ENCODE measurements at regions not wholly inside any gene's neighbourhood (a gene's known extent, or its start where the extent isn't known, plus 50 kb on each side); places are given as distances from the start of the nearest gene placed in this dataset.

DNA sequence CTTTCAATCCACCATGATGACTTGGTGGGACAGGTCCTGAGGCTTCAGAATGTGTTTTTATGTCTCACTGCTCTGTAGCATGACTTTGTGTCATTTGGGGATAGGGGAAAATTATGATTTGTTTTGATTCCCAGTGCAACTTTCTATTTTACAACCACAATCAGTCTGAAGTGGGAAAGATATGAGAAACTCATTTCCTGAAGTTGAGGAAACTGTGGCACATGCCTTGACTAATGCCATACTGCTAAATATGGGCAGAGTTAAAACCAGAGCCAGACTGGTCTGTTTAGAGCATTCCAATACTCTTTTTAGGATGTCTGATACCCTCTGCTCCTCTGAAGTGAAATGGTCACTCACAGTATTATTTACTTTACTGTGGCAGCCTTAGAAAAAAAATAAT is 307.7 kb downstream of the ADRA2A start:
- Histone ChIP-seq H2AK5ac (ENCODE audit: insufficient read length, low read length) (no peak overlapping the region), H3K9ac (ENCODE audit: extremely low read depth, insufficient read length, low read length) (no peak overlapping the region), H4K91ac (ENCODE audit: insufficient read length, low read depth, low read length) (no peak overlapping the region), H2BK20ac (ENCODE audit: low read depth, low read length, poor library complexity, severe bottlenecking) (no peak overlapping the region), H3K9me3 (ENCODE audit: control insufficient read depth, low read depth, low read length) (no peaks in the 10 kb centered on the region), H3K56ac (ENCODE audit: insufficient read length, low read depth, low read length) (no peak overlapping the region), H2BK12ac (ENCODE audit: insufficient read length, low read depth, low read length) (no peak overlapping the region), H2BK5ac (ENCODE audit: insufficient read length, low read length) (no peak overlapping the region), H3K23ac (ENCODE audit: insufficient read length, low read depth, low read length) (no peak overlapping the region), H2BK120ac (ENCODE audit: low read depth, low read length, poor library complexity, severe bottlenecking) (no peak overlapping the region), H4K8ac (replicated peaks; ENCODE audit: insufficient read length, low read depth, low read length) (no peak overlapping the region), H3K27ac (ENCODE audit: insufficient read length, low read depth, low read length) (no peak overlapping the region), H4K20me1 (ENCODE audit: control insufficient read depth, insufficient read depth, insufficient read length) (no peaks in the 10 kb centered on the region), H3K4me1 (ENCODE audit: insufficient read depth, low read length) (no peaks in the 10 kb centered on the region), H3K79me1 (ENCODE audit: insufficient read depth, low read depth, low read length, poor library complexity, severe bottlenecking) (no peaks in the 10 kb centered on the region), H3T11ph (ENCODE audit: low read length) (no peak overlapping the region), H2BK15ac (ENCODE audit: low read depth, low read length) (no peak overlapping the region), H3K23me2 (ENCODE audit: insufficient read length, low read depth, low read length, poor library complexity, severe bottlenecking) (no peaks in the 10 kb centered on the region), H3K18ac (ENCODE audit: insufficient read length, low read depth, low read length) (no peak overlapping the region), H3K14ac (ENCODE audit: insufficient read depth, low read length) (no peak overlapping the region), H4K5ac (ENCODE audit: insufficient read length, low read depth, low read length) (no peak overlapping the region), H3K79me2 (ENCODE audit: insufficient read depth, low read length) (no peaks in the 10 kb centered on the region), H3K4me2 (ENCODE audit: insufficient read depth, insufficient read length, low read length) (no peak overlapping the region), H3K27me3 (ENCODE audit: insufficient read depth, low read length) (no peaks in the 10 kb centered on the region), H3K4ac (ENCODE audit: low read depth, low read length) (no peak overlapping the region), H2AFZ (ENCODE audit: low read length) (no peak overlapping the region)
- Mint-ChIP-seq H3K36me3 (ENCODE audit: insufficient read depth in 1 of 3, low read depth in 3 of 3) (no peaks in the 10 kb centered on the region), H3K4me3 (no peak overlapping the region), H3K27me3 (ENCODE audit: low read depth) (peaks cover 1% of the 10 kb centered on the region; the same call in 1 of the 2 replicates), H3K9me3 (peaks cover 0 to 3% of the 10 kb centered on the region in 2 experiments; a peak in 2 of 5 replicates), H3K27ac (no peak overlapping the region), H3K4me1 (no peaks in the 10 kb centered on the region)
- no peak for DNase-seq
- TF ChIP-seq, protein P1, sequence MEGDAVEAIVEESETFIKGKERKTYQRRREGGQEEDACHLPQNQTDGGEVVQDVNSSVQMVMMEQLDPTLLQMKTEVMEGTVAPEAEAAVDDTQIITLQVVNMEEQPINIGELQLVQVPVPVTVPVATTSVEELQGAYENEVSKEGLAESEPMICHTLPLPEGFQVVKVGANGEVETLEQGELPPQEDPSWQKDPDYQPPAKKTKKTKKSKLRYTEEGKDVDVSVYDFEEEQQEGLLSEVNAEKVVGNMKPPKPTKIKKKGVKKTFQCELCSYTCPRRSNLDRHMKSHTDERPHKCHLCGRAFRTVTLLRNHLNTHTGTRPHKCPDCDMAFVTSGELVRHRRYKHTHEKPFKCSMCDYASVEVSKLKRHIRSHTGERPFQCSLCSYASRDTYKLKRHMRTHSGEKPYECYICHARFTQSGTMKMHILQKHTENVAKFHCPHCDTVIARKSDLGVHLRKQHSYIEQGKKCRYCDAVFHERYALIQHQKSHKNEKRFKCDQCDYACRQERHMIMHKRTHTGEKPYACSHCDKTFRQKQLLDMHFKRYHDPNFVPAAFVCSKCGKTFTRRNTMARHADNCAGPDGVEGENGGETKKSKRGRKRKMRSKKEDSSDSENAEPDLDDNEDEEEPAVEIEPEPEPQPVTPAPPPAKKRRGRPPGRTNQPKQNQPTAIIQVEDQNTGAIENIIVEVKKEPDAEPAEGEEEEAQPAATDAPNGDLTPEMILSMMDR (conservative IDR thresholded peaks at IDR 0.05) = no peak
